AG04450 (cell line): ENCODE measurements at regions not wholly inside any gene's neighbourhood (a gene's known extent, or its start where the extent isn't known, plus 50 kb on each side); places are given as distances from the start of the nearest gene placed in this dataset.

Experiments used
- CTCF ChIA-PET: fragments of 300-600, 350-600 bp; formaldehyde crosslinking; extraction: SDS; loops from one replicate; lab custom pipeline; 2022; ENCODE audit warnings: antibody characterized with exemption, inconsistent platforms; lab: Charles Lee
- POLR2A ChIA-PET: fragments of 350-600 bp; formaldehyde crosslinking; extraction: SDS; loops from one replicate; lab custom pipeline; 2021; ENCODE audit warnings: antibody characterized with exemption, inconsistent platforms; lab: Yijun Ruan, JAX
- DNase-seq: peaks from one replicate; pipeline ENCODE4 v3.0.0-alpha.2; 2011; ENCODE audit warnings: low read depth, low spot score
- H3K27ac ChIP-seq: one replicate; pipeline ENCODE4 v1.5.1; 2012; ENCODE audit warnings: low read depth, low read length, control low read depth
- H3K27me3 ChIP-seq: one replicate; pipeline ENCODE4 v1.6.0; 2012; ENCODE audit warnings: low read length; ENCODE audit not compliant: control insufficient read depth, insufficient read depth
- H3K4me3 ChIP-seq: 2 replicates; pipeline ENCODE4 v1.5.1; 2011; ENCODE audit warnings: mild to moderate bottlenecking, low read depth, low read length, control low read depth
- H3K9me3 ChIP-seq: 2 replicates; pipeline ENCODE4 v1.5.1; 2012; ENCODE audit warnings: low read length; ENCODE audit not compliant: control insufficient read depth, insufficient read depth
- CTCF ChIP-seq: IDR thresholded peaks from 2 replicates; pipeline ENCODE4 v1.5.1; 2011; ENCODE audit warnings: low read depth, low read length, control low read depth, inconsistent platforms

DNA sequence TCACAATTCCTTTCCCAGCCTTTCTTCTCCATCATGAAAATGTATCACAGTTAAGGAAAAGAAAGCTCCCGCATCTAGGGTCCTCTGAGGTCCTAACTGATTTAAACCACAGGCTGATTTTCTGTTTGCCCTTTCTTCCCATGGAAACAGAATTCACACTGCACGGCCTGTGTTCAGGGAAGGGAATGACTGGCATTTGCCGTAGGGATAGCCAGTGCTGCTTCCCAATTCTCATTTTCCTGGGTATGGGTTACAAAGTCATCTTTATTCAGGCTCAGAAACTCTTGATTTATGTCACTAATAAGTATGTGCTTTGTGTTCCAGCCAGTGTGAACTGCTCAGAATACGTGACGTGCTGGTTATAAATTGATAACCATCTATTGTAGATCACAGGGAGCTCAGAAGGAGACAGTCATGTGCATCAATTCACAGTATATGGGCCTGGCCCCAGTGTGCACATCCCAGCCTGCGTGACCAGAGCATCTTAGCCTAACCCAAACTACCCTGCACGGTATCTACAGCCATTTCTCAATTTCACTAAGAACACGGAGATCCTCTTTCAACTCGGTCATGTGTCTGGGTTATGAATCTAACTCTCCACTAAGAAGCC lies 163.3 kb downstream of the LRRC30 start:
- no peak for TF ChIP-seq CTCF
- ChIA-PET POLR2A (no interaction called here), CTCF (no interaction called here)
- H3K9me3 ChIP-seq, result peaks cover 4% of the 10 kb centered on the region
- no peak for DNase-seq
- H3K27ac ChIP-seq, result no peak overlapping the region
- no peak overlapping the region for H3K4me3 ChIP-seq
- no peaks in the 10 kb centered on the region for H3K27me3 ChIP-seq

GRCh38 chr18:7395566-7395965 lies 164.7 kb downstream of the LRRC30 start:
- no peak overlapping the region for H3K4me3 ChIP-seq
- no peak for TF ChIP-seq CTCF
- CTCF ChIA-PET, result interaction anchor here (0.8 kb wide), 1 partner anchor 172 kb away, joined by 3 read pairs; the partner anchor contains the start of gene PTPRM
- H3K9me3 ChIP-seq, result peaks cover 4% of the 10 kb centered on the region
- H3K27ac ChIP-seq, result no peak overlapping the region
- DNase-seq, result no peak
- POLR2A ChIA-PET, result no interaction called here
- H3K27me3 ChIP-seq, result no peaks in the 10 kb centered on the region

- POLR2A ChIA-PET, result no interaction called here
Measured at GRCh38 chr18:7413906-7414305, 153.2 kb upstream of the PTPRM start.

DNA sequence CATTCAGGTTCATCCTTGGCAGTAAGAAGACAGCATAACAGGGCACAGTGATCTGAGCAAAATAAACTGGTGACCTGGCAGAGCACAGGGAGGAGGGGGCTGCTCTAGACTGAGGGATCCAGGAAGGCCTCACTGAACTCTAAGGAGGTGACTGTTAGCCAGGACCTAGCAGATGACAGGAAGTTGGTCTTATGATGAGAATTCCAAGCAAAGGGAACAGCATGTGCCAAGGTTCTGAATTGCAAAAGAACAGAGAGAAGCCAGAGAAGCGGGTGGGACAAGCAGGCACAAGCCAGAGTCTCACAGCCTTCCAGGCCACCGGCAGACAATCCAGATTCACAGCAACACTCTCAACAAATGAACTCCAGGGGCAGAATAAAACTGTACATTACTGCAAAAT lies 152.7 kb upstream of the PTPRM start:
- H3K27ac ChIP-seq, result no peak overlapping the region
- H3K9me3 ChIP-seq, result peaks cover 25% of the 10 kb centered on the region
- ChIA-PET CTCF (no interaction called here), POLR2A (no interaction called here)
- no peak for DNase-seq
- no peak for TF ChIP-seq CTCF
- no peak overlapping the region for H3K4me3 ChIP-seq
- H3K27me3 ChIP-seq, result no peaks in the 10 kb centered on the region

More at GRCh38 chr18:7413906-7414305, 153.2 kb upstream of the PTPRM start:
- Histone ChIP-seq H3K9me3 (peaks cover 23% of the 10 kb centered on the region), H3K4me3 (no peak overlapping the region), H3K27ac (no peak overlapping the region), H3K27me3 (no peaks in the 10 kb centered on the region)
- CTCF ChIA-PET, result no interaction called here
- no peak for TF ChIP-seq CTCF
- DNase-seq, result no peak

GRCh38 chr18:7415081-7415894 lies 151.8 kb upstream of the PTPRM start:
- POLR2A ChIA-PET, result no interaction called here
- Histone ChIP-seq H3K9me3 (peaks cover 26% of the 10 kb centered on the region), H3K27ac (no peak overlapping the region), H3K4me3 (no peak overlapping the region), H3K27me3 (no peaks in the 10 kb centered on the region)
- DNase-seq, result no peak
- CTCF ChIA-PET, result interaction anchor here (0.6 kb wide), 1 partner anchor 979 kb away, joined by 3 read pairs; no protein-coding TSS in a partner anchor
- no peak for TF ChIP-seq CTCF
